ENCODE measurements at regions not wholly inside any gene's neighbourhood (a gene's known extent, or its start where the extent isn't known, plus 50 kb on each side); places are given as distances from the start of the nearest gene placed in this dataset.

- no peak for TF ChIP-seq CTCF (IDR thresholded peaks at IDR 0.05; ENCODE audit: insufficient read depth, low read depth, low read length, missing control alignments)
- H3K4me3 ChIP-seq (ENCODE audit: low read length): no peak overlapping the region
- DNase-seq (ENCODE audit: low read depth): no peak
Measured at GRCh38 chr2:173753441-173753840, 211.7 kb downstream of the SP3 start.

GRCh38 chr2:173754165-173754564 is 211.0 kb downstream of the SP3 start:
- TF ChIP-seq CTCF (IDR thresholded peaks at IDR 0.05; ENCODE audit: insufficient read depth, low read depth, low read length, missing control alignments): no peak
- no peak for DNase-seq (ENCODE audit: low read depth)
- H3K4me3 ChIP-seq (ENCODE audit: low read length): no peak overlapping the region

- H3K4me3 ChIP-seq (ENCODE audit: low read length): no peak overlapping the region
- no peak for DNase-seq (ENCODE audit: low read depth)
- no peak for TF ChIP-seq CTCF (IDR thresholded peaks at IDR 0.05; ENCODE audit: insufficient read depth, low read depth, low read length, missing control alignments)
Measured at GRCh38 chr2:173754837-173755236, 210.3 kb downstream of the SP3 start.

- TF ChIP-seq CTCF (IDR thresholded peaks at IDR 0.05; ENCODE audit: insufficient read depth, low read depth, low read length, missing control alignments): no peak
- peak; percentile 27 for DNase-seq (ENCODE audit: low read depth)
Measured at GRCh38 chr2:173755798-173756197, 209.4 kb downstream of the SP3 start.

GRCh38 chr2:173759959-173760358 is 205.2 kb downstream of the SP3 start:
- H3K4me3 ChIP-seq (ENCODE audit: low read length): no peak overlapping the region
- DNase-seq (ENCODE audit: low read depth): no peak
- TF ChIP-seq CTCF (IDR thresholded peaks at IDR 0.05; ENCODE audit: insufficient read depth, low read depth, low read length, missing control alignments): no peak

More at GRCh38 chr2:173755798-173756197, 209.4 kb downstream of the SP3 start:
- H3K4me3 ChIP-seq (ENCODE audit: low read length): no peak overlapping the region

- no peak for DNase-seq (ENCODE audit: low read depth)
Measured at GRCh38 chr2:173760553-173760952, 204.6 kb downstream of the SP3 start.

More at GRCh38 chr2:173760553-173760952, 204.6 kb downstream of the SP3 start:
- H3K4me3 ChIP-seq (ENCODE audit: low read length): no peak overlapping the region
- TF ChIP-seq CTCF (IDR thresholded peaks at IDR 0.05; ENCODE audit: insufficient read depth, low read depth, low read length, missing control alignments): no peak

Data from epithelial cell of esophagus (primary cell).